Transverse colon (tissue), 4 donors: ENCODE measurements at regions not wholly inside any gene's neighbourhood (a gene's known extent, or its start where the extent isn't known, plus 50 kb on each side); places are given as distances from the start of the nearest gene placed in this dataset.

Experiments
- DNase-seq: peaks from one replicate; pipeline ENCODE4 v3.0.0-alpha.2; 2019
- H3K27ac ChIP-seq, 4 donors: fragments of 200-600 bp; sonication (generic); 2 replicates each; pipeline ENCODE4 v1.5.1; 2016 to 2018; ENCODE audit warnings: inconsistent platforms in 4 of 4
- H3K27me3 ChIP-seq: fragments of 200-600 bp; sonication (generic); 2 replicates; pipeline ENCODE4 v1.5.1; 2017; ENCODE audit warnings: inconsistent platforms
- H3K36me3 ChIP-seq, 4 donors: fragments of 200-600 bp; sonication (generic); 2 replicates each; pipeline ENCODE4 v1.5.1; 2017 to 2019; ENCODE audit warnings: inconsistent platforms in 4 of 4
- H3K4me1 ChIP-seq, 4 donors: fragments of 200-600 bp; sonication (generic); 2 replicates each; pipeline ENCODE4 v1.5.1; 2017 to 2020; ENCODE audit warnings: inconsistent platforms in 4 of 4
- H3K4me3 ChIP-seq, 4 donors: fragments of 200-600 bp; sonication (generic); 1 replicate in 1 of 4; 2 replicates in 3 of 4; pipeline versions ENCODE4 v1.5.1 to v1.6.1; 2017 to 2019; ENCODE audit warnings: inconsistent platforms in 4 of 4
- H3K9me3 ChIP-seq, 2 donors: fragments of 200-600 bp; sonication (generic); 2 replicates each; pipeline ENCODE4 v1.5.1; 2017 to 2019; ENCODE audit warnings: inconsistent platforms in 2 of 2
- CTCF ChIP-seq, 5 experiments: fragments of 200-600 bp in 3 of 5; fragments of 450-650 bp in 2 of 5; sonication (generic) in 3 of 5; IDR thresholded peaks; 1 replicate in 2 of 5; 2 replicates in 3 of 5; pipeline ENCODE4 v1.5.1; 2016 to 2017; ENCODE audit warnings: antibody characterized with exemption in 5 of 5, inconsistent platforms in 3 of 5, mild to moderate bottlenecking in 2 of 5, moderate library complexity in 1 of 5
- EP300 ChIP-seq: sonication (generic); formaldehyde crosslinking; IDR thresholded peaks from one replicate; pipeline ENCODE4 v1.6.1; 2017; ENCODE audit warnings: antibody characterized with exemption, low read depth
- POLR2A ChIP-seq: fragments of 450-650 bp; IDR thresholded peaks from one replicate; pipeline ENCODE4 v1.6.1; 2016; ENCODE audit warnings: antibody characterized with exemption, mild to moderate bottlenecking, moderate library complexity
- POLR2AphosphoS5 ChIP-seq, 3 donors: sonication (generic); formaldehyde crosslinking; IDR thresholded peaks; one replicate each; pipeline ENCODE4 v1.6.1; 2016; ENCODE audit warnings: antibody characterized with exemption in 3 of 3
- WGBS, 2 donors: methylation state at CpG; one replicate each; pipeline ENCODE4 v1.1.5; 2018; ENCODE audit warnings: low coverage in 1 of 2; 5-methylcytosine and 5-hydroxymethylcytosine counted together
- in situ Hi-C, 4 donors: fragments of 200-750 bp; cut with MboI; loops; one replicate each; pipeline versions ENCODE4 v1.15.0 to v1.15.1; 2017; ENCODE audit warnings: low sequenced_read_pairs in 3 of 4, low pct_ligation_motif_present in 1 of 4, low pct_unique_long_range_greater_than_20kb in 1 of 4
- intact Hi-C: fragments of 100-400 bp; cut with DNase I; formaldehyde crosslinking; loops from one replicate; pipeline ENCODE4 v1.15.1; 2023; ENCODE audit warnings: low total_unique reads

GRCh38 chr4:164591666-164592065 lies 162.3 kb upstream of the SMIM31 start:
- 63 to 65% methylated on average over 6 of the region's 6 CpGs for WGBS, 2 donors
- Histone ChIP-seq H3K9me3 (no peaks in the 10 kb centered on the region), H3K36me3 (no peaks in the 10 kb centered on the region), H3K27me3 (no peaks in the 10 kb centered on the region), H3K4me3 (no peak overlapping the region), H3K27ac (no peak overlapping the region), H3K4me1 (no peaks in the 10 kb centered on the region)
- DNase-seq, result no peak
- in situ Hi-C loops (no loop called here), intact Hi-C loops (no loop called here)
- TF ChIP-seq POLR2AphosphoS5 (IDR thresholded peaks at IDR 0.05) (no peak), EP300 (no peak), POLR2A (no peak), CTCF (IDR thresholded peaks at IDR 0.05) (no peak)

- Histone ChIP-seq H3K27me3 (no peaks in the 10 kb centered on the region), H3K27ac (no peak overlapping the region), H3K9me3 (no peaks in the 10 kb centered on the region), H3K36me3 (no peaks in the 10 kb centered on the region), H3K4me3 (no peak overlapping the region), H3K4me1 (no peaks in the 10 kb centered on the region)
- TF ChIP-seq POLR2AphosphoS5 (IDR thresholded peaks at IDR 0.05) (no peak), CTCF (IDR thresholded peaks at IDR 0.05) (no peak), EP300 (no peak), POLR2A (no peak)
- in situ Hi-C loops, result no loop called here
- 81 to 82% methylated on average over 4 of the region's 4 CpGs for WGBS, 2 donors
- no peak for DNase-seq
- intact Hi-C loops, result no loop called here
These were observed 158.2 kb upstream of the SMIM31 start for GRCh38 chr4:164595751-164596150.

GRCh38 chr4:164596318-164596878 lies 157.5 kb upstream of the SMIM31 start:
- DNase-seq, result no peak
- Histone ChIP-seq H3K9me3 (peaks cover 0 to 3% of the 10 kb centered on the region in 2 donors), H3K4me1 (no peaks in the 10 kb centered on the region), H3K4me3 (no peak overlapping the region), H3K27me3 (no peaks in the 10 kb centered on the region), H3K27ac (no peak overlapping the region), H3K36me3 (no peaks in the 10 kb centered on the region)
- intact Hi-C loops (no loop called here), in situ Hi-C loops (no loop called here)
- TF ChIP-seq CTCF (IDR thresholded peaks at IDR 0.05) (no peak), EP300 (no peak), POLR2A (no peak), POLR2AphosphoS5 (IDR thresholded peaks at IDR 0.05) (no peak)
- 86 to 88% methylated on average over 13 to 17 of the region's 17 CpGs for WGBS, 2 donors

GRCh38 chr4:164596927-164597326 lies 157.0 kb upstream of the SMIM31 start:
- in situ Hi-C loops (no loop called here), intact Hi-C loops (no loop called here)
- WGBS, 2 donors, result 17 to 30% methylated on average over 1 of the region's 1 CpG
- Histone ChIP-seq H3K4me1 (no peaks in the 10 kb centered on the region), H3K9me3 (peaks cover 3 to 8% of the 10 kb centered on the region in 2 donors), H3K27me3 (no peaks in the 10 kb centered on the region), H3K27ac (no peak overlapping the region), H3K4me3 (no peak overlapping the region), H3K36me3 (no peaks in the 10 kb centered on the region)
- TF ChIP-seq POLR2A (no peak), POLR2AphosphoS5 (IDR thresholded peaks at IDR 0.05) (no peak), CTCF (IDR thresholded peaks at IDR 0.05) (no peak), EP300 (no peak)
- DNase-seq, result no peak
